Mucosa of descending colon (tissue), 3 donors: ENCODE measurements at regions not wholly inside any gene's neighbourhood (a gene's known extent, or its start where the extent isn't known, plus 50 kb on each side); places are given as distances from the start of the nearest gene placed in this dataset.

Source experiments
- ATAC-seq: fragments of 200-7000 bp; cut with Tn5 transposase; one replicate; pipeline ENCODE4 v1.9.1; 2020; ENCODE audit warnings: mild to moderate bottlenecking, moderate library complexity
- DNase-seq, 3 donors: peaks; one replicate each; pipeline ENCODE4 v3.0.0-alpha.2; 2020
- H3K36me3 ChIP-seq: fragments of 200-600 bp; one replicate; pipeline ENCODE4 v1.8.0; 2021; ENCODE audit warnings: low read depth, mild to moderate bottlenecking
- H3K4me1 ChIP-seq: fragments of 200-600 bp; one replicate; pipeline ENCODE4 v1.8.0; 2021; ENCODE audit warnings: low read depth, mild to moderate bottlenecking
- H3K4me3 ChIP-seq: fragments of 200-600 bp; one replicate; pipeline ENCODE4 v1.8.0; 2021; ENCODE audit warnings: mild to moderate bottlenecking
- H3K9me3 ChIP-seq: fragments of 200-600 bp; one replicate; pipeline ENCODE4 v1.8.0; 2021; ENCODE audit warnings: mild to moderate bottlenecking
- intact Hi-C, 2 donors: fragments of 100-400 bp; cut with DNase I in 1 of 2; cut with micrococcal nuclease in 1 of 2; formaldehyde crosslinking; loops; one replicate each; pipeline versions ENCODE4 v1.11.0 to v1.11.1; 2022; cut with DNase I, micrococcal nuclease
- TF ChIP-seq, protein P1 (sequence below): fragments of 200-600 bp; IDR thresholded peaks from one replicate; pipeline ENCODE4 v1.8.0; 2022; ENCODE audit warnings: antibody characterized with exemption, mild to moderate bottlenecking
- donor health status: DM: no; HTN: no; CAD: no; lungs with moderate emphysema.
- donor health status: DM: no; HTN: no; CAD: no.
- donor health status: DM: no; HTN: yes; CAD: no.

DNA sequence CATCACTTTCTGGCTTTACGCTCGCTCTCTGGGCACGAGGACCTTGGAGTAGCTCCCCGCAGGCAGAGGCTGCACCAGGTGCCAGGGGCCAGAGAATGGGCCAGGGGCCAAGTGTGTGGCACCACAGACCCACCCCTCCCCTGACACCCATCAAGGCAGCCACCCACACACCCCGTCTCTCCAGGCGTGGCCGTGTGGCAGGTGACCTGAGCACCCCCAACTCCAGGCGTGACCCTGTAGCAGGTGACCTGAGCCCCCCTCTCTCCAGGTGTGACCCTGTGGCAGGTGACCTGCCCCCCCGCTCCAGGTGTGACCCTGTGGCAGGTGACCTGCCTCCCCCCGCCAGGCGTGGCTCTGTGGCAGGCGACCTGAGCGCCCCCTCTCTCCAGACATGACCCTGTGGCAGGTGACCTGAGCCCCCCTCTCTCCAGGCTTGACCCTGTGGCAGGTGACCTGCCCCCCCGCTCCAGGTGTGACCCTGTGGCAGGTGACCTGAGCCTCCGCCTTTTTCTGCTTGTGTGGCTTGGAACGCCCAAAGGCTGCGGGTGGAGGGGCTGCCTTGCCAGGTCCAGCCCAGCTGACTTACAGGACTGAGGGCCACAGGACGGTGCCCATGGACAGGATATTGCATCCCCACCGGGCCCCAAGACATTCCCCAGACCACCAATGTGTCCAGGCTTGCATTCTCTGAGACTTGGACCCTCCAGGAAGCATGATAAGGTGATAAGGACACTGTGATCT, 667.2 kb downstream of the BRD1 start:
- no peaks in the 10 kb centered on the region for H3K4me1 ChIP-seq
- intact Hi-C loops = no loop called here
- no peak for ATAC-seq

DNA sequence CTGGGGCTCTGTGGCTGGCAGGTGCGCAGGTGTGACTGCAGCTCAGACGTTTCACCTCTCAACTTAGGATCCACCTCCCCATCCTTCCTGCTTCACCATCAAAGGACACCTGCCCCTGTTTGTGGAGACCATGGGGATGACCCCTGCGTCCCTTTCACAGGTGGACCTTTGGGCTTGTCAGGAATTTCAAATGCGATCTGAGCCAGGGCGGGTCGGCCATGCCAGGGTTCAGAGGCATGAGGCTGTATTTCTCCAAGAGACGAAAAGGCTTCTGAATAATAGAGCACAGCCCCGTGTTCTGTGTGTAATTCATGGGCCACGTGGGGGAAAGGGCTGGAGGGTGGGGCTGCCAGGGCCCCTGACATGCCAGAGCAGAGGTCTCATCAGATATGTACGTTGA, 668.0 kb downstream of the BRD1 start:
- Histone ChIP-seq H3K9me3 (no peaks in the 10 kb centered on the region), H3K4me1 (no peaks in the 10 kb centered on the region), H3K36me3 (no peaks in the 10 kb centered on the region), H3K4me3 (no peak overlapping the region)
- intact Hi-C loops = no loop called here
- TF ChIP-seq, protein P1, sequence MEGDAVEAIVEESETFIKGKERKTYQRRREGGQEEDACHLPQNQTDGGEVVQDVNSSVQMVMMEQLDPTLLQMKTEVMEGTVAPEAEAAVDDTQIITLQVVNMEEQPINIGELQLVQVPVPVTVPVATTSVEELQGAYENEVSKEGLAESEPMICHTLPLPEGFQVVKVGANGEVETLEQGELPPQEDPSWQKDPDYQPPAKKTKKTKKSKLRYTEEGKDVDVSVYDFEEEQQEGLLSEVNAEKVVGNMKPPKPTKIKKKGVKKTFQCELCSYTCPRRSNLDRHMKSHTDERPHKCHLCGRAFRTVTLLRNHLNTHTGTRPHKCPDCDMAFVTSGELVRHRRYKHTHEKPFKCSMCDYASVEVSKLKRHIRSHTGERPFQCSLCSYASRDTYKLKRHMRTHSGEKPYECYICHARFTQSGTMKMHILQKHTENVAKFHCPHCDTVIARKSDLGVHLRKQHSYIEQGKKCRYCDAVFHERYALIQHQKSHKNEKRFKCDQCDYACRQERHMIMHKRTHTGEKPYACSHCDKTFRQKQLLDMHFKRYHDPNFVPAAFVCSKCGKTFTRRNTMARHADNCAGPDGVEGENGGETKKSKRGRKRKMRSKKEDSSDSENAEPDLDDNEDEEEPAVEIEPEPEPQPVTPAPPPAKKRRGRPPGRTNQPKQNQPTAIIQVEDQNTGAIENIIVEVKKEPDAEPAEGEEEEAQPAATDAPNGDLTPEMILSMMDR = no peak
- ATAC-seq (no peak), DNase-seq (no peak)

More for the DNA sequence above, 667.2 kb downstream of the BRD1 start:
- Histone ChIP-seq H3K36me3 (no peaks in the 10 kb centered on the region), H3K4me3 (no peak overlapping the region), H3K9me3 (no peaks in the 10 kb centered on the region)
- TF ChIP-seq, protein P1 = no peak
- DNase-seq = peak in 1 of 3 donors; percentile 41

DNA sequence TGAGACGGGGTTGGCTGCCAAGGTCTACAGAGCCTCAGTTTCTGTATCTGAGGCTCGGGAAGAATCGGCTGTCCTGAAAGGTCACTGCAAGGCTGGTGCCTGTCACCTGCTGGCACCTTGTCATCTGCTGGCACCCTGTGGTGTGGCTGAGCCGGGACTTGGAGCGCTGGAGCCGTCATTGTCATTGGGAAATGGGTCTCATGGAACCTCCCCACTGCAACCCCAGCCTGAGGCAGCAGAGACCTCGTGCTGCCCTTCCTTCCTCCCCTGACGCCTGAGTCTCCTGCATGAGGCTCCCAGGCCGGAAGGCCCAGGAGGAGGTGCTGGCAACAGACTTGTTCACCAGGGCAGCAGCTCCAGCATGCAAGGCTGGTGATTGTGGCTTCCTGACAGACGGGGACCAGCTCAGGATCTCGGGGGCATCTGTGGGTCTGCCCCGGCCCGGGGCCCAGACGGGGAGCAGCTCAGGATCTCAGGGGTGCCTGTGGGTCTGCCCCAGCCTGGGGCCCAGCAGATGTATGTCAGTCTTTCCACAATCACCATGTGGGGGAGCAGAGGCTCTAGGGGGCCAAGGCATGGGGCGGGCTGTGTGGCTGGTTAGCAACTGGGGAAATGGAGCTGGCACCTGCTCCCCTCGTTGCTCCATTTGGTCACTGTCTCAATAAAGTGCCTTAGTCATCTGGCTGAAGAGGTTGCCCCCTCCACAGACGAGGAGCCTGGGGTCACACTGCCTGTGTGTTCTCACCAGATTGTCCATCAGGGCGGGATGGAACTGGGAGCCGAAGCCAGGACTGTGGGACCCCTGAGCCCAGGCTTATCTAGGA, 668.7 kb downstream of the BRD1 start:
- H3K4me1 ChIP-seq = no peaks in the 10 kb centered on the region
- intact Hi-C loops = no loop called here

DNA sequence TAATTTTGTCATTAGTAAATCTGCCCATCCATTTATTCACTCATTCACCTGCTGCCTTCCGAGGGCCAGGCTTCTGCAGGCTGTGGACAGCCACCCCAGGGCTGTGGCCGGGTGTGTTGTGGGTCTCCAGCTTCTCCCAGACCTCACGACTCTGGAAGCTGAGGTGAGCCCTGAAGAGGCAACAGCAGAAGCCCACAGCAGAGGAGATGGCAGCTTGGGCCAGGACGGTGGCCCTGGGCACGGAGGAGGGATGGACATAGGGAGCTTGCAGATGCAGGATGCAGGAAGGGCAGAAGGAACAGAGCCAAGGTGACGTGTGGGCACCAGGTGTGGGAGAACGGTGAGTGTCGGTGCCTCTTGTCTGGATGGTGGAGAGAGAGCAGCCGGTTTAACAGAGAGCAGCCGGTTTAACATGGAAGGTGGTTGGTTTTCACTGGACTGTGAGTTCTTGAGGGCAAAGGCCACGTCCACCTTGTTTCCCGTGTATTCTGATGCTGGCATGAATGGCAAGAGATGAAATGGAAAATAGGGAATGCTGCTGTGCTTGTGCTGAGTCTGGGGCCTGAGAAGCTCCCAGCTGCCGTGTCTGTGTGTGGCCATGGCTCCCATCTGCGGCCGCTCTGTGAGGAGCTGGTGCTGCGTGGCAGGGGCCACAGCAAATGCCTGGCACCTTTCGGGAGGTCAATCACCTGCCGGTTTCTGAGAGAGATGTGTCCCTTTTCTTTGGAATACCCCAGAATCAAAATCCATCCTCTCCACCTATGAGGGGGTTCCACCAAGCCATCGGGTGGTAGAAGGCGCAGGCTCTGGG, 669.9 kb downstream of the BRD1 start:
- TF ChIP-seq, protein P1 = no peak
- ATAC-seq (no peak), DNase-seq (peak in 1 of 3 donors; percentile 40)
- no peaks in the 10 kb centered on the region for H3K36me3 ChIP-seq
- no peaks in the 10 kb centered on the region for H3K4me1 ChIP-seq
- intact Hi-C loops = no loop called here
- no peak overlapping the region for H3K4me3 ChIP-seq
- no peaks in the 10 kb centered on the region for H3K9me3 ChIP-seq

More for the DNA sequence above, 668.7 kb downstream of the BRD1 start:
- TF ChIP-seq, protein P1 = no peak
- DNase-seq (peak in 1 of 3 donors; percentile 34), ATAC-seq (no peak)
- H3K4me3 ChIP-seq = no peak overlapping the region
- H3K36me3 ChIP-seq = no peaks in the 10 kb centered on the region
- no peaks in the 10 kb centered on the region for H3K9me3 ChIP-seq

DNA sequence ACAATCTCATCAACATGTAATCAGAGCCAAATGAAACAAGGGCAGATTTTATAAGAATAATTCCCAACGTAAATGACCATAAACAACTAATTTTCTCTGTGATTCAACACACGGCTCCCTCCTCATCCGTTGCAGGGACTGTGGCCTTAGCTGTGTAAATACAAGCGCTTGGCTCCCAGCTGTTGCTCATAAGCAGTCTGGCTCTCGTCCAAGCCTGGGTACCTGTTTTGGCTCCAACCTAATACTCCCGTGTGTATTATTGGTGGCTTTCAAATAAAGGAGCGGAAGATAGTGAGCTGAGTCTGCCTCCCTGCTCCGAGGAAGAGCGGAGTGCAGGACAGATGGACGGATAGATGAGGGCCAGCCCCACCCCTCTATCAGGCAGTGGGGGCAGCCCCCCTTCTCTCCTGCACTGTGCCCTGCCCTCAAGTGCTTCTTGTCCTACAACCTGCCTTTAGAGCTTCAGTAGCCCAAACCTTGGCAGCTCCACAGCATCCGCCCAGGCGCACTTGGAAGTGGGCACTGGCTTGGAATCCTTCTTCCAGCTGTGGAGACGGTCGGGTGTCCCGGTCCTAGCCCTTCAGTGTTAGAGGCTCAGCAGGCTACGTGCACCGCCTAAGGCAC, 670.9 kb downstream of the BRD1 start:
- Histone ChIP-seq H3K36me3 (no peaks in the 10 kb centered on the region), H3K9me3 (no peaks in the 10 kb centered on the region), H3K4me1 (no peaks in the 10 kb centered on the region), H3K4me3 (no peak overlapping the region)
- TF ChIP-seq, protein P1 = no peak
- intact Hi-C loops = no loop called here
- ATAC-seq (peak; percentile 33), DNase-seq (peak; percentile 25 to 60 (median 44))
